Adrenal gland (tissue), 5 donors: ENCODE measurements at regions not wholly inside any gene's neighbourhood (a gene's known extent, or its start where the extent isn't known, plus 50 kb on each side); places are given as distances from the start of the nearest gene placed in this dataset.

Experiments
- POLR2A ChIP-seq, 2 donors: fragments of 450-650 bp; IDR thresholded peaks; one replicate each; pipeline ENCODE4 v1.6.1; 2017; ENCODE audit warnings: antibody characterized with exemption in 2 of 2, mild to moderate bottlenecking in 2 of 2, moderate library complexity in 1 of 2
- TF ChIP-seq, protein P1 (sequence below), 6 experiments: fragments of 450-650 bp in 4 of 6; fragments of 200-600 bp in 2 of 6; sonication (generic) in 1 of 6; IDR thresholded peaks; 1 replicate in 5 of 6; 2 replicates in 1 of 6; pipeline versions ENCODE4 v1.5.1 to v1.8.0; 2016 to 2021; ENCODE audit warnings: antibody characterized with exemption in 6 of 6, mild to moderate bottlenecking in 2 of 6, moderate library complexity in 1 of 6
- donor health status: DM: no; HTN: no; CAD: no.

DNA sequence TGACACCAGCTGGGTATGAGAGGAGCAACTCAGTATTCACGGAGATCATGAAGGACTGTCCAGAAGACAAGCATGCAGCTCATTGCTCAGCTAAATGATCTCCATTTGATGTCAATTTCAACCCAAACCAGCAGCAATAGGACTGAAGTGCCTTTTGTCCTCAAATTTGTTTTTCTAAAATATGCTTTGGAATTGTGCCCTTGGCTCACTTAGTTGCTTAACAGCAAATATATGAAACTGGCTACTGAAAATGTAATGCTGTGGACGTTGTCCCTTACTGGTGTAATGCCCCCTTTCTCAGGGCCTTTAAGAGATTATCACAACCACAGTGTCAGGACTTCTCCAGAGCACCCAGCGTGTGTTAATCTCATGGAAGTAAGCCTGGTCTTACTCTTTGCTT, 236.2 kb downstream of the SKIDA1 start:
- TF ChIP-seq, protein P1, sequence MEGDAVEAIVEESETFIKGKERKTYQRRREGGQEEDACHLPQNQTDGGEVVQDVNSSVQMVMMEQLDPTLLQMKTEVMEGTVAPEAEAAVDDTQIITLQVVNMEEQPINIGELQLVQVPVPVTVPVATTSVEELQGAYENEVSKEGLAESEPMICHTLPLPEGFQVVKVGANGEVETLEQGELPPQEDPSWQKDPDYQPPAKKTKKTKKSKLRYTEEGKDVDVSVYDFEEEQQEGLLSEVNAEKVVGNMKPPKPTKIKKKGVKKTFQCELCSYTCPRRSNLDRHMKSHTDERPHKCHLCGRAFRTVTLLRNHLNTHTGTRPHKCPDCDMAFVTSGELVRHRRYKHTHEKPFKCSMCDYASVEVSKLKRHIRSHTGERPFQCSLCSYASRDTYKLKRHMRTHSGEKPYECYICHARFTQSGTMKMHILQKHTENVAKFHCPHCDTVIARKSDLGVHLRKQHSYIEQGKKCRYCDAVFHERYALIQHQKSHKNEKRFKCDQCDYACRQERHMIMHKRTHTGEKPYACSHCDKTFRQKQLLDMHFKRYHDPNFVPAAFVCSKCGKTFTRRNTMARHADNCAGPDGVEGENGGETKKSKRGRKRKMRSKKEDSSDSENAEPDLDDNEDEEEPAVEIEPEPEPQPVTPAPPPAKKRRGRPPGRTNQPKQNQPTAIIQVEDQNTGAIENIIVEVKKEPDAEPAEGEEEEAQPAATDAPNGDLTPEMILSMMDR (IDR thresholded peaks at IDR 0.05): no peak
- no peak for TF ChIP-seq POLR2A (IDR thresholded peaks at IDR 0.05)
